IPS-15b (cell line): ENCODE measurements at regions not wholly inside any gene's neighbourhood (a gene's known extent, or its start where the extent isn't known, plus 50 kb on each side); places are given as distances from the start of the nearest gene placed in this dataset.

Experiments
- H3K27me3 ChIP-seq: one replicate; pipeline ENCODE4 v1.6.1; 2013; ENCODE audit warnings: low read length; ENCODE audit not compliant: control insufficient read depth, insufficient read depth
- H3K36me3 ChIP-seq: one replicate; pipeline ENCODE4 v1.6.1; 2013; ENCODE audit warnings: low read length; ENCODE audit not compliant: control insufficient read depth, insufficient read depth
- H3K4me1 ChIP-seq: one replicate; pipeline ENCODE4 v1.6.1; 2013; ENCODE audit warnings: mild to moderate bottlenecking, low read length; ENCODE audit not compliant: control insufficient read depth, insufficient read depth
- H3K4me3 ChIP-seq: one replicate; pipeline ENCODE4 v1.5.1; 2013; ENCODE audit warnings: low read depth, low read length
- H3K9ac ChIP-seq: one replicate; pipeline ENCODE4 v1.6.1; 2013; ENCODE audit warnings: low read depth, mild to moderate bottlenecking, low read length
- H3K9me3 ChIP-seq: one replicate; pipeline ENCODE4 v1.6.1; 2013; ENCODE audit warnings: mild to moderate bottlenecking, low read length; ENCODE audit not compliant: control insufficient read depth, insufficient read depth

DNA sequence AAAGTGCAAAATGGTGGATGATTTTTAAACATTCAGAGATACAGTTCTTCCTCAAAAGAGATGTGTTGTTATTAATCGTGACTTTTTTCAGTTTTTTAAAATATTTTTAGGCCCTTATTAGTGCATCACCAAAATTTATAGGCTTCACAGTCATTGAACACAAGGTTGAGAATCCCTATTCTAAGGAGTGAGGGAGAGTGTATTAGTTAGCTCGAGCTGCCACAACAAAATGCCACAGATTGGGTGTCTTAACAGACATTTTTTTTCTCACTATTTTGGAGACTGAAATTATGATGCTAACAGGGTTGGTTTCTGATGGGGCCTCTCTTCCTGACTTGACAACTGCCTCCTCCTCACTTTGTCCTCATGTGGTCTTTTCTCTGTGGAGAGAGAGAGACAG, 145.9 kb upstream of the TPRG1 start:
- Histone ChIP-seq H3K9me3 (peaks cover 2% of the 10 kb centered on the region), H3K4me1 (no peaks in the 10 kb centered on the region), H3K27me3 (no peaks in the 10 kb centered on the region), H3K4me3 (no peak overlapping the region), H3K36me3 (no peaks in the 10 kb centered on the region), H3K9ac (no peak overlapping the region)

DNA sequence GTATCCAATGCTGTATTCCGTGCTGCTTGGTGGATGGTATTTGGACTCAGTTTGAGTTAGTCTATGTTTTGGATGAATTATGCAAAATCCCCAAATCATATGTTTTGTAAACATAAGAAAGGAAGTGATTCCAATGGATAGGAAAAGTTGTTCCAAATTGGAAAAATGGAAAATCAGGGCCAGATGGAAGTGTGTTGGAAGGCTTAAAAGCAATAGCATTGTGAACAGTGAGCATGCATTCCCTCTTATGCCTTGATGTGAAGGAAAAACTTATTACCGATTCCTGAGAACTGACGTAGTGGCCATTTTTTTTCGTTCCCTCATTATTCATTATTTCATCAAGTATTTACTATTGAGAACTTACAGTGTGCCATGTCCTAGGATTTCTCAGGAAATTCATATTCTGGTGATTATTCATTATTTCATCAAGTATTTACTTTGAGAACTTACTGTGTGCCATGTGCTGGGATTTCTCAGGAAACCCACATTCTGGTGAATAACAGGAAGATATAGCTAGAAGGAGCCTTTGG, 144.1 kb upstream of the TPRG1 start:
- Histone ChIP-seq H3K9ac (no peak overlapping the region), H3K27me3 (no peaks in the 10 kb centered on the region)

DNA sequence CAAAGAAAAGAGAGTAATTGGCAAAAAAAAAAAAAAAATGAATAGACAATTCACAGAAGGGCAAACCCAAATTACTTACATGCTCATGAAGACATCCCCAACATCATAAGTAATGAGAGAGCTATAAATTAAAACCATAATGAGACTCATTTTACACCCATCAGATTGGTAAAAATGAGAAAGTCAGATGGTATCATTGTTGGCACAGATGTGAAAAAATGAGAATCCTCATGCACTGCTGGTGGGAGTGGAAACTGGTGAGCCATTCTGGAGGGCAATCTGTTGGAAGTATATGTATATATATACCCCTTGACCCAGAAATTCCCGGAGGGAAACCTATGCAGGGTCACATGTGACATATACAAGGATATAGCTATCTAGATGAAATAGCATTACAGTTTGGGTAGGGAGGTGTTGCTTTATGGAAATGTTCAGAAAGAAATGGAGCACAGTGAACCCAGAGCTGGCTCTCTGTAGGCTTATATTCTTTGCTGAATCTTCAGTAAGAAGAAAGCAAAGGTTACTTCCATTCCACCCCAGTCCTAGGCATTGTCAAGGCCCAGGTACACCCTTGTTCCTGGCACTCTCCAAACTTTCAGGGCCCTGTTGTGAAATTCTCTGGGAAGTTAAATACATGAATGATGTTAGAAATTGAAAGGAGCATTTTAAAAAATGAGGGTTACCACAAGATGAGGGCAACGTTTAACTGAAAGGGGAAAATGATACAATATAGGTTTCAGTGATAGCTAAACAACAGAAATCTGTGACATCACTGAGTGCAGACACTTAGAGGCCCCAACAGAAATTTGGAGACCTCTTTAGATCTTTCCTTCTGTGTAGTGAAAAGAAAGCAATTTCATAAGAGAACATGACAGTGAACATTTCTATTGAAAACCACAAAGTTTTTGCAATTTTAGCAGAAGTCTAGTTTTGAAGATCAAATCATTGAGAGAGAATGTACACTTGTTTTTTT, 132.7 kb upstream of the TPRG1 start:
- Histone ChIP-seq H3K4me3 (no peak overlapping the region), H3K36me3 (no peaks in the 10 kb centered on the region), H3K9ac (no peak overlapping the region), H3K4me1 (no peaks in the 10 kb centered on the region), H3K9me3 (no peaks in the 10 kb centered on the region), H3K27me3 (no peaks in the 10 kb centered on the region)

More for the DNA sequence above, 144.1 kb upstream of the TPRG1 start:
- Histone ChIP-seq H3K4me3 (no peak overlapping the region), H3K9me3 (peaks cover 2% of the 10 kb centered on the region), H3K4me1 (no peaks in the 10 kb centered on the region), H3K36me3 (no peaks in the 10 kb centered on the region)

DNA sequence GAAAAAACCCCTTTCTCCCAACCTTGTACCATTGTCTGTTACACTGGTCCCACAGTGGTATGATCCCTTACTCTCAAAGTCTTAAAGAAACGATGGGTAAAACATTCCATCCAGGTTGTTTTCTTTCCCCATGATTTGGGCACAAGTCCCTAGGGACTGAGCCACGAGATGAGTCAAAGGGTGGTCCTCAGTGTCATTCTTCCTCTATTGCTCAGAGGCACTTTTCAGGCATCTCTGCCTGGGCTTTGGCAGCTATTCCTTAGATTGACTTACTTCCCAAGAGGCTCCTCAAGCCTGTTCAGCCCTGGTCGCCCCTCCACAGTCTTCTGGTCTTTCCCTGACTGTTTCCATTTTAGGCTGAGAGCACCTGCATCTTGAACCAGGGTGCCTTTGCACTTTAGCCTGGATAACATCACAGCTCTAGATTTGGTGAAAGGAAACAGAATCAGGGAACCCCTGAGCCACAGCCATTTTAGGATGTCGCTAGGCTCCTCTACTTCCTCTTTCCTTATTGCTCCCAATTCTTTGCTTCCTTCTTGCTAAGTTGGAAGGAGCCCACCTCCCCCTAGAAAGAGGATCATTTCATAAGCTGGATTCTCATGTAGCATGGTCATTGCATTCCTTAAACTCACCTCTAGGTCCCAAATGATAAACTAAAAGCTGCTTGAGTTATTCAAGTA, 131.0 kb upstream of the TPRG1 start:
- Histone ChIP-seq H3K27me3 (no peaks in the 10 kb centered on the region), H3K36me3 (no peaks in the 10 kb centered on the region), H3K9ac (no peak overlapping the region), H3K9me3 (no peaks in the 10 kb centered on the region), H3K4me1 (no peaks in the 10 kb centered on the region), H3K4me3 (no peak overlapping the region)

DNA sequence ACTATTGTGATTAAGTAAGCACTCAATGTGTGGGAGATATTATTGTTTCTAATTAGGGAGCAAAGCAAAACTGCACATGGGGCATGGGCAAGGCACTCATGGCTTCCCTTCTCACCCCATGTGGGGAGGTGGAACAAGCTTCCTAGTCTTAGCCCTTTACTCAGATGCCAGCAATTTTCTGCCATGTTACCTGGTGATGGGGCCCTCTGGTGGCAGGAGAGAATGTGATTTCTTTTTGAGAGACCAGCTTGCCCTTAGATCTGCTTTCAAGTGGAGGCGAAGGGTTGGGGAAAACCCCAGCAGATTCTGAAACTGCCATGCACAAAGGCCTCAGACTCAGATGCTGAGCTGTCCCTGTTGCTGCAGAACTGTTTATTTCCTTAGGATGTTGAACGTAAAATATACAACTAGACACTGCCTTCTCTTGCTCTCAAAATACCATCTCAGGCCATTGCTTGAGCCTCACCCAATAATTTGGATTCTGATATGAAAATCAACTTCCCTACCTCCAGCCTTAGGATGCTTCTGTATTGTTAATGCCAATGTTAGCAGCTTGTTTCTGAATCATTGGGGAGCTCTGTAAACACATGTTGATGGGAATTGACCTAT, 130.2 kb upstream of the TPRG1 start:
- Histone ChIP-seq H3K9me3 (no peaks in the 10 kb centered on the region), H3K36me3 (no peaks in the 10 kb centered on the region), H3K27me3 (no peaks in the 10 kb centered on the region), H3K9ac (no peak overlapping the region), H3K4me3 (no peak overlapping the region), H3K4me1 (no peaks in the 10 kb centered on the region)

DNA sequence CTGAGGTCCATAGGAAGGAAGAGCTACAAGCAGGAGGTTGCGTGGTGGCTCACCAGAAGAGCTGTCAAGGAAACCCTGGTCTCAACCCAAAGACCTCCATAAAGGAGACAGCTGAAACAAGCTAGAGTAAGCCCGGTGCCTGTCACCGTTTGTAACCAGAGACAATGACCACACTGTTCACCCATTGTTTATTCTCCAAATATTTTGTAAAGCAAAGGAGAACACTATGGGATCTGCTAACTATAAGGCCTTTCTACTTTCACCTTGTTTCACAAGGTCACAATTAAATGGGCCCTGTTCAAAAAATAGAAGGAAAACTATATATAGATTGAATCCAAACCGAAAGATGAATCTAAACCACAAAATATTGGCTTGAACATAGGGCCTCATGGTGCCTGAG, 128.9 kb upstream of the TPRG1 start:
- no peak overlapping the region for H3K9ac ChIP-seq
- no peak overlapping the region for H3K4me3 ChIP-seq
- no peaks in the 10 kb centered on the region for H3K27me3 ChIP-seq
- H3K36me3 ChIP-seq: no peaks in the 10 kb centered on the region
- no peaks in the 10 kb centered on the region for H3K4me1 ChIP-seq
- H3K9me3 ChIP-seq: no peaks in the 10 kb centered on the region

DNA sequence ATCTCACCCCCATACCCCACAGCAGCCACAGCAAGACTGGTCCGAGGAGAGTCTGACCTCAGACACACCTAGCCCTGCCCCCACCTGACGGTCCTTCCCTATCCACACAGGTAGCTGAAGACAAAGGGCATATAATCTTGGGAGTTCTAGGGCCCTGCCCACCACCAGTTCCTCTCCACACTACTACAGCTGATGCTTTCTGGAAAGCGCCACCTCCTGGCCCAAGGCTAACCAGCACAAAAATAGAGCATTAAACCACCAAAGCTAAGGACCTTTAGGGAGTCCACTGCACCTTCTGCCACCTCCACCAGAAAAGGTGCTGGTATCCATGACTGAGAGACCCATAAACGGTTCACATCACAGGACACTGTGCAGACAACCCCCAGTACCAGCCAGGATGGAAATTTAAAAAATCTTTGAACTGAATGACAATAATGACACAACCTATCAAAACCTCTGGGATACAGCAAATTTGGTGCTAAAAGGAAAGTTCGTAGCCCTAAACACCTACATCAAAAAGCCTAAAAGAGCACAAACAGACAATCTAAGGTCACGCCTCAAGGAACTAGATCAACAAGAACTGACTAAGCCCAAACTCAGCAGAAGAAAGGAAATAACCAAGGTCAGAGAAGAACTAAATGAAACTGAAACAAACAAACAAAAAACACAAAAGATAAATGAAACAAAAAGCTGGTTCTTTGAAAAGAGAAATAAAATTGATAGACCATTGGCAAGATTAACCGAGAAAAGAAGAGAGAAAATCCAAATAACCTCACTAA, 122.1 kb upstream of the TPRG1 start:
- H3K36me3 ChIP-seq: no peaks in the 10 kb centered on the region
- no peaks in the 10 kb centered on the region for H3K27me3 ChIP-seq
- no peaks in the 10 kb centered on the region for H3K9me3 ChIP-seq
- no peaks in the 10 kb centered on the region for H3K4me1 ChIP-seq
- no peak overlapping the region for H3K4me3 ChIP-seq
- H3K9ac ChIP-seq: no peak overlapping the region

DNA sequence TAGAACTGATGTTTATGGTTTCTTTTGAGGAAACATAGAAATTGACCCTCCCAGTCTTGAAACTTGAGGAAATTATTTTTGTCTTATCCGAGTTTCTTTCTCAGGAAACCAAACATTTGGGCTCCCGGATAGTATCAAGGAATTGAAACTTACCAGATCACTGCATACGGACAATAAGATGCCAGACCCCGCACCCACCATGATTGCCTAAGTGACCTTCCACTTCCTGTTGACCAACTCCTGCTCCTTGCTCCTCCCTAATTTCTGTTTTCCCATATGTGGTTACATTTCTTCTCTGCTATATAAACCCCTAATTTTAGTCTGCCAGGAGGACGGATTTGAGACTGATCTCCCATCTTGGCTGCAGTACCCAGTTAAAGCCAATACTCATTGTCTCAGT, 118.4 kb upstream of the TPRG1 start:
- Histone ChIP-seq H3K9ac (no peak overlapping the region), H3K9me3 (no peaks in the 10 kb centered on the region), H3K27me3 (no peaks in the 10 kb centered on the region), H3K4me3 (no peak overlapping the region), H3K4me1 (no peaks in the 10 kb centered on the region), H3K36me3 (no peaks in the 10 kb centered on the region)

DNA sequence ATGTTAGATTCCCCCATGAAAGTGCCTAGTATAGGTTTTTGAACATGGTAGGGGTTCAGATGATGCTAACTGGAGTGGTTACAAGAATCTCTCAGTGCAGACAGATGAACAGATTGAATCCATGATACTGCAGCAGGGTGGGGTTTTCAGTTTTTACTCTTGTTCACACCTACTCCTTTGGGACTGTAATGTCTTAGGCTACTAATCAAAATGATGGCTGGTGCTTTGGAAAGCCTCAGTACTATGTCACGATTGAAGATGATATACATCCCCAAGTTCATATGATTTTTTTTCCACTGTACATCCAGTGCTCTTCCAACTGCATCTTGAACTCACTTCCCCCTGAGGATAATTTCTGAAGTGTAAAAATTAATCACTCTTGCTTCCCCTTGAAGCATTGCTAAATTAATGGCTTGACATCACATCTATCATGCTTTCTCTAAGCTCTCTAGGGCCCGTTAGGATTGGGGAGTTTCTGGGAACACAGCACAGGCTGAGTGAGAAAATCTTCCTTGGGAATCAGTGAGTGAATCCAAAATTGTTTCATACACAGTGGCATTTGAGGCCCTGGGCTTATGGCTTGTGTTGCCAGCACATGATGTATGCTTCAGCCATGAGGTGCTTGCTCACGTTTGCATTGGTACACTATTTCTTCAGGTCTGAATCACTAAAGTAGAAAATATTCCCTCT, 115.0 kb upstream of the TPRG1 start:
- H3K27me3 ChIP-seq: no peaks in the 10 kb centered on the region
- H3K36me3 ChIP-seq: no peaks in the 10 kb centered on the region
- no peaks in the 10 kb centered on the region for H3K4me1 ChIP-seq
- no peak overlapping the region for H3K4me3 ChIP-seq
- no peak overlapping the region for H3K9ac ChIP-seq
- H3K9me3 ChIP-seq: no peaks in the 10 kb centered on the region

DNA sequence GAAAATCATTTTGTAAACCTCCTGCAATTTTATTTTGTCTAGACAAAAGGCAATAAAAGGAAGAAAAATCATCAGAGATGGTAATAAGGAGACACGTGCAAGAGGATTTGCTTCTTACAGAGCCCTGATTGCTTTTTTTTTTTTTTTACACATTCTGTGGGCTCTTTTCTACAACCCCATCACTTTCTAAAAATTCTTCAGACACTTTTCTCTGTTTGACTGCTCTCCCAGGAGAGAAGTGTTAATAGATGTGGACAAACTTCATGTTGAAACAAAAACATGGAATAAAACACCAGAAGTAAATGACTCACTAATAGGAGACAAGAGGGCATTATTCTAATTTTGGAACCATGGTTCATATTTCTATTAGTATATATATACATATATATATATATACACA, 114.4 kb upstream of the TPRG1 start:
- Histone ChIP-seq H3K9me3 (no peaks in the 10 kb centered on the region), H3K27me3 (no peaks in the 10 kb centered on the region), H3K4me1 (no peaks in the 10 kb centered on the region), H3K4me3 (no peak overlapping the region), H3K9ac (no peak overlapping the region), H3K36me3 (no peaks in the 10 kb centered on the region)

DNA sequence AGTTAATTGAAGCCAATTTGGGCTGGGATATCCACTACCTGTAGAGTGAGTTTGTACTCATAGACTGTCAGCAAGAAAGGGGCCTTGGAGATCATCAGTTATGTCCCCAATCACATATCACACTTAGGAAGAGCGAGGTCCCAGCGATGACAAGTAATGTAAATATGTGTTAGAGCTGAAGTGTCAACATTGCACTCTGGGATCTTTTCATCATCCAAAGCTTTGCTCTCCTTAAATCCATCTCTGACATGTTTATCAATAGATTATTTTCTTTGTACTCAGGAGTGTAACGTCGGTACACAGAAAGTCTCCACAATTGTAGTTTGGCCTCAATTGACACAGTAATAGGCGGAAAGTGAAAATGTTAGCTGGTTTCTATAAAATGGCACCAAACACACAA, 113.7 kb upstream of the TPRG1 start:
- Histone ChIP-seq H3K36me3 (no peaks in the 10 kb centered on the region), H3K9ac (no peak overlapping the region), H3K4me1 (no peaks in the 10 kb centered on the region), H3K9me3 (no peaks in the 10 kb centered on the region), H3K27me3 (no peaks in the 10 kb centered on the region), H3K4me3 (no peak overlapping the region)
